C4-2B (cell line): ENCODE measurements at regions not wholly inside any gene's neighbourhood (a gene's known extent, or its start where the extent isn't known, plus 50 kb on each side); places are given as distances from the start of the nearest gene placed in this dataset.

ENCODE experiments used
- CTCF ChIP-seq: fragments of 450-650 bp; conservative IDR thresholded peaks from 2 replicates; pipeline ENCODE4 v1.5.1; 2017; ENCODE audit warnings: mild to moderate bottlenecking
- ZFX ChIP-seq: fragments of 450-650 bp; IDR thresholded peaks from 2 replicates; pipeline ENCODE4 v1.6.1; 2017

- TF ChIP-seq CTCF = peak; percentile 54
- TF ChIP-seq ZFX = no peak
Measured at GRCh38 chr2:90207454-90208058, 1516.1 kb downstream of the RPIA start.
